ENCODE measurements at regions not wholly inside any gene's neighbourhood (a gene's known extent, or its start where the extent isn't known, plus 50 kb on each side); places are given as distances from the start of the nearest gene placed in this dataset.
"Not testable (repeated sequence)": the region's sequence is repeated elsewhere in the genome, so short reads cannot be mapped to it uniquely, and the experiment has no call there.

DNA sequence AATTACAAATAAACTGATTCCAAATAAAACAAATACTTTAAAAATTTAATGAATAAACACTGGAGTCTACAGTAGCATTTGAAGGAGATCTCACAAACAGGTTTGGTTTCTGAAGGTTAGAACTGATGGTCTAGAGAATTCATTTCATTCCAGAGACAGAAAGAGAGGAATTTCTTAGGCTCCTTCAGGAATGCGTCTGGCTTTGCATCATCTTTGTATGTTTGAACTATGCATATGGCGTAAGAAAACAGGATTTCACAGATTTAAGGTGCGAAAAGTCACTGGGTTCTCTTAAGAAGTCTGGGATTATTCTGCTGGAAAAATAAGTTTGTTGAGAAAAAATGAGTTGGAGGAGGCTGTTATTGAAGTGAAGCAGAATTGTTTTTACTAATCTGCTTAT is 139.9 kb upstream of the DUSP22 start:
- TF ChIP-seq, protein P1, sequence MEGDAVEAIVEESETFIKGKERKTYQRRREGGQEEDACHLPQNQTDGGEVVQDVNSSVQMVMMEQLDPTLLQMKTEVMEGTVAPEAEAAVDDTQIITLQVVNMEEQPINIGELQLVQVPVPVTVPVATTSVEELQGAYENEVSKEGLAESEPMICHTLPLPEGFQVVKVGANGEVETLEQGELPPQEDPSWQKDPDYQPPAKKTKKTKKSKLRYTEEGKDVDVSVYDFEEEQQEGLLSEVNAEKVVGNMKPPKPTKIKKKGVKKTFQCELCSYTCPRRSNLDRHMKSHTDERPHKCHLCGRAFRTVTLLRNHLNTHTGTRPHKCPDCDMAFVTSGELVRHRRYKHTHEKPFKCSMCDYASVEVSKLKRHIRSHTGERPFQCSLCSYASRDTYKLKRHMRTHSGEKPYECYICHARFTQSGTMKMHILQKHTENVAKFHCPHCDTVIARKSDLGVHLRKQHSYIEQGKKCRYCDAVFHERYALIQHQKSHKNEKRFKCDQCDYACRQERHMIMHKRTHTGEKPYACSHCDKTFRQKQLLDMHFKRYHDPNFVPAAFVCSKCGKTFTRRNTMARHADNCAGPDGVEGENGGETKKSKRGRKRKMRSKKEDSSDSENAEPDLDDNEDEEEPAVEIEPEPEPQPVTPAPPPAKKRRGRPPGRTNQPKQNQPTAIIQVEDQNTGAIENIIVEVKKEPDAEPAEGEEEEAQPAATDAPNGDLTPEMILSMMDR (IDR thresholded peaks at IDR 0.05), result not testable (repeated sequence)
- TF ChIP-seq POLR2A, POLR2AphosphoS5 (IDR thresholded peaks at IDR 0.05): not testable (repeated sequence)

Measured in breast epithelium (tissue), 3 donors.